Peyer's patch (tissue), 4 donors: ENCODE measurements at regions not wholly inside any gene's neighbourhood (a gene's known extent, or its start where the extent isn't known, plus 50 kb on each side); places are given as distances from the start of the nearest gene placed in this dataset.

ENCODE experiments used
- POLR2A ChIP-seq, 2 donors: fragments of 450-650 bp; IDR thresholded peaks; one replicate each; pipeline ENCODE4 v1.5.1; 2017; ENCODE audit warnings: antibody characterized with exemption in 2 of 2, mild to moderate bottlenecking in 2 of 2, moderate library complexity in 2 of 2
- TF ChIP-seq, protein P1 (sequence below), 6 experiments: fragments of 450-650 bp in 4 of 6; fragments of 200-600 bp in 2 of 6; sonication (generic) in 1 of 6; IDR thresholded peaks; one replicate each; pipeline ENCODE4 v1.5.1; 2017 to 2019; ENCODE audit warnings: antibody characterized with exemption in 6 of 6, mild to moderate bottlenecking in 3 of 6, moderate library complexity in 1 of 6

DNA sequence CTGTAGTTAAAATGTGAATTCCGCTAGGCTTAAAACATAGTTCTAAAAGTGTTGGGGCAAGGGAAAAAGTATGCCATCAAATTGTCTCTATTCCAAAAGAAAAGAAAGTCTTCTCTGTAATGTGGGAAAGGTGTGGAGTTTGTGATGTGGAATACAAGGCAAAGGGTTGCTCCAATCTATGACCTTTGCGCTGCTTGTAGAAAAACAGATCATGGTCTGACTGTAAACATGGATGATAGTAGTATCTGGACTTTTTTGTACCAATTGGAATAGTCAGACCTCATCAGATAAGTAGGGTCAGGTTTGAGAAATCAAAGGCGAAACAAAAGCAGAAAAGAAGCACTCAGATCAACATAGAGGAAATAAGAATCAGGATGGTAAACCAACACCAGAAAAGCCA is 372.3 kb downstream of the TFEC start:
- TF ChIP-seq, protein P1, sequence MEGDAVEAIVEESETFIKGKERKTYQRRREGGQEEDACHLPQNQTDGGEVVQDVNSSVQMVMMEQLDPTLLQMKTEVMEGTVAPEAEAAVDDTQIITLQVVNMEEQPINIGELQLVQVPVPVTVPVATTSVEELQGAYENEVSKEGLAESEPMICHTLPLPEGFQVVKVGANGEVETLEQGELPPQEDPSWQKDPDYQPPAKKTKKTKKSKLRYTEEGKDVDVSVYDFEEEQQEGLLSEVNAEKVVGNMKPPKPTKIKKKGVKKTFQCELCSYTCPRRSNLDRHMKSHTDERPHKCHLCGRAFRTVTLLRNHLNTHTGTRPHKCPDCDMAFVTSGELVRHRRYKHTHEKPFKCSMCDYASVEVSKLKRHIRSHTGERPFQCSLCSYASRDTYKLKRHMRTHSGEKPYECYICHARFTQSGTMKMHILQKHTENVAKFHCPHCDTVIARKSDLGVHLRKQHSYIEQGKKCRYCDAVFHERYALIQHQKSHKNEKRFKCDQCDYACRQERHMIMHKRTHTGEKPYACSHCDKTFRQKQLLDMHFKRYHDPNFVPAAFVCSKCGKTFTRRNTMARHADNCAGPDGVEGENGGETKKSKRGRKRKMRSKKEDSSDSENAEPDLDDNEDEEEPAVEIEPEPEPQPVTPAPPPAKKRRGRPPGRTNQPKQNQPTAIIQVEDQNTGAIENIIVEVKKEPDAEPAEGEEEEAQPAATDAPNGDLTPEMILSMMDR (IDR thresholded peaks at IDR 0.05): no peak
- TF ChIP-seq POLR2A (IDR thresholded peaks at IDR 0.05): no peak
